SK-N-SH (cell line): ENCODE measurements at regions not wholly inside any gene's neighbourhood (a gene's known extent, or its start where the extent isn't known, plus 50 kb on each side); places are given as distances from the start of the nearest gene placed in this dataset.

Experiments used
- CTCF ChIA-PET: fragments of 300-600, 350-600 bp; formaldehyde crosslinking; extraction: SDS; loops from one replicate; lab custom pipeline; 2021; lab: Yijun Ruan, JAX
- POLR2A ChIA-PET: fragments of 350-600 bp; sonication (Branson Sonifier 250); formaldehyde crosslinking; extraction: SDS; loops from one replicate; lab custom pipeline; 2020; ENCODE audit warnings: antibody characterized with exemption, inconsistent platforms; lab: Yijun Ruan, JAX
- DNase-seq: peaks from one replicate; pipeline ENCODE4 v3.0.0; 2012
- H2AFZ ChIP-seq: fragments of 200-600 bp; sonication (generic); 2 replicates; pipeline ENCODE4 v1.8.1; 2016; ENCODE audit warnings: antibody characterized with exemption, mild to moderate bottlenecking, low read depth
- H3F3A ChIP-seq: fragments of 200-600 bp; sonication (generic); replicated peaks from 2 replicates; pipeline ENCODE3; 2016; ENCODE audit warnings: antibody characterized with exemption, mild to moderate bottlenecking; ENCODE audit not compliant: insufficient read depth
- H3K27ac ChIP-seq, 2 experiments: fragments of 200-500 bp in 1 of 2; fragments of 200-600 bp in 1 of 2; sonication (Bioruptor generic) in 1 of 2; sonication (generic), shearing (Covaris generic) in 1 of 2; 2 replicates each; pipeline versions ENCODE4 v1.5.1 to v1.6.1; 2014 to 2016; ENCODE audit warnings: low read depth in 2 of 2, inconsistent platforms in 1 of 2, low read length in 1 of 2, mild to moderate bottlenecking in 1 of 2, mixed read lengths in 1 of 2
- H3K27me3 ChIP-seq: fragments of 200-600 bp; sonication (generic), shearing (Covaris generic); 2 replicates; pipeline ENCODE4 v1.6.1; 2016; ENCODE audit warnings: mixed run types; ENCODE audit not compliant: insufficient read depth
- H3K36me3 ChIP-seq, 2 experiments: fragments of 200-500 bp in 1 of 2; fragments of 200-600 bp in 1 of 2; sonication (Bioruptor generic) in 1 of 2; sonication (generic) in 1 of 2; replicated peaks in 1 of 2; 2 replicates each; pipeline versions ENCODE3 to v1.5.1; 2014 to 2016; ENCODE audit warnings: low read length in 1 of 2, mild to moderate bottlenecking in 1 of 2; ENCODE audit not compliant: insufficient read depth in 2 of 2, control insufficient read depth in 1 of 2
- H3K4me1 ChIP-seq, 2 experiments: fragments of 200-500 bp in 1 of 2; fragments of 200-600 bp in 1 of 2; sonication (Bioruptor generic) in 1 of 2; sonication (generic), shearing (Covaris generic) in 1 of 2; 2 replicates each; pipeline versions ENCODE4 v1.5.1 to v1.6.1; 2014 to 2016; ENCODE audit warnings: low read depth in 1 of 2, low read length in 1 of 2, mixed run types in 1 of 2; ENCODE audit not compliant: insufficient read depth in 2 of 2, control insufficient read depth in 1 of 2
- H3K4me2 ChIP-seq: fragments of 200-600 bp; sonication (generic), shearing (Covaris generic); 2 replicates; pipeline ENCODE4 v1.6.1; 2017; ENCODE audit warnings: mixed run types
- H3K4me3 ChIP-seq, 2 experiments: fragments of 200-500 bp in 1 of 2; fragments of 200-600 bp in 1 of 2; sonication (Bioruptor generic) in 1 of 2; sonication (generic), shearing (Covaris generic) in 1 of 2; 2 replicates each; pipeline versions ENCODE4 v1.5.1 to v1.8.1; 2014 to 2016; ENCODE audit warnings: low read depth in 2 of 2, inconsistent platforms in 1 of 2, low read length in 1 of 2, mild to moderate bottlenecking in 1 of 2, mixed read lengths in 1 of 2, moderate library complexity in 1 of 2
- H3K79me2 ChIP-seq: fragments of 200-600 bp; sonication (generic); 2 replicates; pipeline ENCODE4 v1.8.1; 2017; ENCODE audit warnings: mild to moderate bottlenecking; ENCODE audit not compliant: insufficient read depth
- H3K9ac ChIP-seq: fragments of 200-600 bp; sonication (generic); 2 replicates; pipeline ENCODE4 v1.6.1; 2017; ENCODE audit warnings: mixed run types
- H3K9me2 ChIP-seq: fragments of 200-600 bp; sonication (generic); 2 replicates; pipeline ENCODE4 v1.6.1; 2017; ENCODE audit warnings: mixed run types
- H3K9me3 ChIP-seq: fragments of 200-600 bp; sonication (generic); 2 replicates; pipeline ENCODE4 v1.6.1; 2017; ENCODE audit warnings: mixed run types, mild to moderate bottlenecking, moderate library complexity
- H4K20me1 ChIP-seq: fragments of 200-600 bp; sonication (generic); 2 replicates; pipeline ENCODE4 v1.6.1; 2017; ENCODE audit warnings: mild to moderate bottlenecking, mixed run types; ENCODE audit not compliant: insufficient read depth
- CHD2 ChIP-seq: fragments of 150-350 bp; IDR thresholded peaks from 2 replicates; pipeline ENCODE4 v1.6.1; 2018; ENCODE audit warnings: low read length; ENCODE audit not compliant: partially characterized antibody
- ELF1 ChIP-seq: IDR thresholded peaks from 2 replicates; pipeline ENCODE4 v1.4.0; 2012
- GATA2 ChIP-seq: sonication (generic); formaldehyde crosslinking; IDR thresholded peaks from 2 replicates; pipeline ENCODE4 v1.5.0; 2020; ENCODE audit warnings: mild to moderate bottlenecking, missing genetic modification reagents
- JUND ChIP-seq: IDR thresholded peaks from 2 replicates; pipeline ENCODE4 v1.4.0; 2012
- MEF2A ChIP-seq: IDR thresholded peaks from 2 replicates; pipeline ENCODE4 v1.4.0; 2012; ENCODE audit warnings: low read depth, borderline replicate concordance
- NFIC ChIP-seq: IDR thresholded peaks from 2 replicates; pipeline ENCODE4 v1.4.0; 2012; ENCODE audit warnings: borderline replicate concordance
- RAD21 ChIP-seq: IDR thresholded peaks from 2 replicates; pipeline ENCODE4 v1.6.1; 2012; ENCODE audit warnings: mild to moderate bottlenecking, low read length
- RXRA ChIP-seq: IDR thresholded peaks from 2 replicates; pipeline ENCODE4 v1.4.0; 2012; ENCODE audit warnings: low read depth, mild to moderate bottlenecking, borderline replicate concordance
- SIN3A ChIP-seq: IDR thresholded peaks from 2 replicates; pipeline ENCODE4 v1.6.1; 2012; ENCODE audit warnings: low read depth, mild to moderate bottlenecking, low read length, moderate library complexity, borderline replicate concordance
- SMC3 ChIP-seq: IDR thresholded peaks from 2 replicates; pipeline ENCODE4 v1.6.1; 2012; ENCODE audit warnings: low read depth, low read length, improper control_type of control experiment
- TAF1 ChIP-seq: IDR thresholded peaks from 2 replicates; pipeline ENCODE4 v1.6.1; 2012; ENCODE audit warnings: low read depth, mild to moderate bottlenecking, low read length, moderate library complexity, borderline replicate concordance
- WGBS: methylation state at CpG from one replicate; pipeline ENCODE4 v1.1.6; 2017; ENCODE audit warnings: low lambda C conversion rate; 5-methylcytosine and 5-hydroxymethylcytosine counted together
- TF ChIP-seq, protein P1 (sequence below): IDR thresholded peaks from 2 replicates; pipeline ENCODE4; 2012
- TF ChIP-seq, protein P2 (sequence below): IDR thresholded peaks from 2 replicates; pipeline ENCODE4 v1.4.0; 2012; ENCODE audit warnings: low read depth
- TF ChIP-seq, protein P3 (sequence below): fragments of 150-350 bp; IDR thresholded peaks from 2 replicates; pipeline ENCODE4 v1.6.1; 2017; ENCODE audit warnings: antibody characterized with exemption, low read length, low read depth, borderline replicate concordance

DNA sequence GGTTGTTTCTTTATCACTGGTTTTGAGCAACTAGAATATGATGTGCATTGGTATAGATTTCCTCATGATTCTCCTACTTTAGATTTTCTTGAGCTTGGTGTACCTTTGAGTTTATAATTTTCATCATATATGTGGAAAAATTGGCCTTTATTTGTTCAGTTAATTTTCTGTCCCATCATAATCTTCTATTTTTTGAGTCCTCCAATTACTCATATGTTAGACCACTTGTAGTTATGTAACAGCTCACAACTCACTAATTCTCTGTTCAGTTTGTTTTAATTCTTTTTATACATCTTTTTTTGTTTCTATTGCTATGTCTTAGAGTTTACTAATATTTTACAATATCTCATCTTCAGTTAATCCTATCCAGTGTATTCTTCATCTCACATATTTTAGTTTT, 81.3 kb upstream of the LAMA2 start:
- DNase-seq: no peak
- CTCF ChIA-PET: no interaction called here
- Histone ChIP-seq H3K4me3 (no peak overlapping the region), H3K27ac (no peak overlapping the region), H3K4me2 (no peak overlapping the region), H3K27me3 (0 out of 2 replicates have a peak, but pooled peaks cover 7% of the 10 kb centered on the region), H3K36me3 (no peaks in the 10 kb centered on the region), H3K4me1 (no peaks in the 10 kb centered on the region), H3K79me2 (no peaks in the 10 kb centered on the region), H4K20me1 (no peaks in the 10 kb centered on the region), H3K9me3 (no peaks in the 10 kb centered on the region), H2AFZ (no peak overlapping the region), H3F3A (no peaks in the 10 kb centered on the region), H3K9ac (no peak overlapping the region), H3K9me2 (no peaks in the 10 kb centered on the region)
- POLR2A ChIA-PET: no interaction called here
- no peak for TF ChIP-seq GATA2

DNA sequence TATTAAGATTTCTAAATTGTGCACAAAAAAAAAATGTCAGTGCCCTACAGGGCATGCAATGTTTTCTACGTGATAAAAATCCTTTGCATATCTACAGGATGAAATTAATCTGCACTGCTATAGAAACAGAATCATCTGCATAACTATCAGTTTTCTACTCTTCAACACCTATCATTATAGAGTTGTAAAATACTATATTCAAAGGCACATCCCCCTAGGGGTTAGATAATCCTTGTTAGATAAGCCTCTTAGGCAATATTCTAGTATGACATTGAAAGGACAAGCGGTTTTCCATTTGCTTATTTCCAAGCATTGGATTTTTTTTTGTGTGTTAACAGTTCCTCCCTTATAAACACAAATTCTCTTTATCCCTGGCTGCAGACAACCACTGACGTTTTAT, 98.7 kb upstream of the LAMA2 start:
- no peaks in the 10 kb centered on the region for H3K79me2 ChIP-seq
- no peak for DNase-seq
- H3K9me2 ChIP-seq: no peaks in the 10 kb centered on the region
- TF ChIP-seq ELF1: no peak
- TF ChIP-seq RAD21: no peak
- TF ChIP-seq TAF1: no peak
- TF ChIP-seq MEF2A: no peak
- no peak for TF ChIP-seq SIN3A
- no peak for TF ChIP-seq NFIC
- ChIA-PET CTCF (no interaction called here), POLR2A (no interaction called here)
- no peak overlapping the region for H3K9ac ChIP-seq
- H3K4me3 ChIP-seq: no peak overlapping the region
- no peaks in the 10 kb centered on the region for H3K9me3 ChIP-seq
- 4% methylated on average over 3 of the region's 3 CpGs for WGBS
- H3K4me1 ChIP-seq: no peaks in the 10 kb centered on the region
- H4K20me1 ChIP-seq: no peaks in the 10 kb centered on the region
- no peak overlapping the region for H3K27ac ChIP-seq
- no peaks in the 10 kb centered on the region for H3K36me3 ChIP-seq
- H2AFZ ChIP-seq: no peak overlapping the region
- no peaks in the 10 kb centered on the region for H3F3A ChIP-seq
- H3K4me2 ChIP-seq: no peak overlapping the region
- no peaks in the 10 kb centered on the region for H3K27me3 ChIP-seq

DNA sequence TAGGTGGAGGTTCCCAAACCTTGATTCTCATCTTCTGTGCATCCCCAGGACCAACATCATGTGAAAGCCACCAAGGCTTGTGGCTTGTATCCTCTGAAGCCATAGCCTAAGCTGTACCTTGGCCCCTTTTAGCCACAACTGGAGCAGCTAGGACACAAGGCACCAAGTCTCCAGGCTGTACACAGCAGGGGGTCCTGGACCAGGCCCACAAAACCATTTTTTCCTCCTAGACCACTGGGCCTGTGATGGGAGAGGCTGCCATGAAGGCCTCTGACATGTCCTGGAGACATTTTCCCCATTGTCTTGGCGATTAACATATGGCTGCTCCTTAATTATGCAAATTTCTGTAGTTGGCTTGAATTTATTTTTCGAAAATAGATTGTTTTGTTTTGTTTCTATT, 114.8 kb upstream of the LAMA2 start:
- H3K9me2 ChIP-seq: no peaks in the 10 kb centered on the region
- no peak for DNase-seq
- TF ChIP-seq SMC3 (no peak), MEF2A (no peak), CHD2 (no peak)
- TF ChIP-seq, all 33 proteins: peak for 0
- CTCF ChIA-PET: no interaction called here
- Histone ChIP-seq H3K27ac (no peak overlapping the region), H3K79me2 (no peaks in the 10 kb centered on the region), H3F3A (no peaks in the 10 kb centered on the region), H3K4me3 (no peak overlapping the region), H3K36me3 (no peaks in the 10 kb centered on the region), H3K4me2 (no peak overlapping the region), H3K4me1 (no peaks in the 10 kb centered on the region), H3K27me3 (no peaks in the 10 kb centered on the region), H4K20me1 (no peaks in the 10 kb centered on the region), H3K9ac (no peak overlapping the region), H2AFZ (no peak overlapping the region), H3K9me3 (no peaks in the 10 kb centered on the region)
- WGBS: 4% methylated on average over 2 of the region's 2 CpGs
- POLR2A ChIA-PET: no interaction called here

DNA sequence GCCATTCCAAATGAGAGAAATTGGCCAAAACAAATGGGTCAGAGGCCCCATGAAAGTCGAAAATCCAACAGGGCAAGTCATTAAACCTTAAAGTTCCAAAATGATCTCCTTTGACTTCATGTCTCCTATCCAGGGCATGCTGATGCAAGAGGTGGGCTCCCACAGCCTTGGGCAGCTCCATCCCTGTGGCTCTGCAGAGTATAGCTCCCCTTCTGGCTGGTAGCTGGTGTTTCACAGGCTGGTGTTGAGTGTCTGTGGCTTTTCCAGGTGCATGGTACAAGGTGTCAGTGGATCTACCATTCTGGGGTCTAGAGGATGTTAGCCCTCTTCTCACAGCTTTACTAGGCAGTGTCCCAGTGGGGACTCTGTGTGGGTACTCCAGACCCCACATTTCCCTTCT, 115.2 kb upstream of the LAMA2 start:
- H3K27ac ChIP-seq: no peak overlapping the region
- no peaks in the 10 kb centered on the region for H3K9me2 ChIP-seq
- H2AFZ ChIP-seq: no peak overlapping the region
- no peaks in the 10 kb centered on the region for H3K4me1 ChIP-seq
- DNase-seq: no peak
- H4K20me1 ChIP-seq: no peaks in the 10 kb centered on the region
- POLR2A ChIA-PET: no interaction called here
- H3K79me2 ChIP-seq: no peaks in the 10 kb centered on the region
- no peak overlapping the region for H3K4me3 ChIP-seq
- no peaks in the 10 kb centered on the region for H3K9me3 ChIP-seq
- 0% methylated on average over 1 of the region's 1 CpG for WGBS
- CTCF ChIA-PET: no interaction called here
- no peak overlapping the region for H3K4me2 ChIP-seq
- H3K27me3 ChIP-seq: peaks cover 3% of the 10 kb centered on the region; the same call in 1 of the 2 replicates
- H3K9ac ChIP-seq: no peak overlapping the region
- H3F3A ChIP-seq: no peaks in the 10 kb centered on the region
- no peaks in the 10 kb centered on the region for H3K36me3 ChIP-seq
- TF ChIP-seq JUND (no peak), SMC3 (no peak), GATA2 (no peak), RXRA (no peak)
- TF ChIP-seq, protein P1, sequence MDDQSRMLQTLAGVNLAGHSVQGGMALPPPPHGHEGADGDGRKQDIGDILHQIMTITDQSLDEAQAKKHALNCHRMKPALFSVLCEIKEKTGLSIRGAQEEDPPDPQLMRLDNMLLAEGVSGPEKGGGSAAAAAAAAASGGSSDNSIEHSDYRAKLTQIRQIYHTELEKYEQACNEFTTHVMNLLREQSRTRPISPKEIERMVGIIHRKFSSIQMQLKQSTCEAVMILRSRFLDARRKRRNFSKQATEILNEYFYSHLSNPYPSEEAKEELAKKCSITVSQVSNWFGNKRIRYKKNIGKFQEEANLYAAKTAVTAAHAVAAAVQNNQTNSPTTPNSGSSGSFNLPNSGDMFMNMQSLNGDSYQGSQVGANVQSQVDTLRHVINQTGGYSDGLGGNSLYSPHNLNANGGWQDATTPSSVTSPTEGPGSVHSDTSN: no peak
- TF ChIP-seq, protein P2, sequence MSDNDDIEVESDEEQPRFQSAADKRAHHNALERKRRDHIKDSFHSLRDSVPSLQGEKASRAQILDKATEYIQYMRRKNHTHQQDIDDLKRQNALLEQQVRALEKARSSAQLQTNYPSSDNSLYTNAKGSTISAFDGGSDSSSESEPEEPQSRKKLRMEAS: no peak
- TF ChIP-seq, protein P3, sequence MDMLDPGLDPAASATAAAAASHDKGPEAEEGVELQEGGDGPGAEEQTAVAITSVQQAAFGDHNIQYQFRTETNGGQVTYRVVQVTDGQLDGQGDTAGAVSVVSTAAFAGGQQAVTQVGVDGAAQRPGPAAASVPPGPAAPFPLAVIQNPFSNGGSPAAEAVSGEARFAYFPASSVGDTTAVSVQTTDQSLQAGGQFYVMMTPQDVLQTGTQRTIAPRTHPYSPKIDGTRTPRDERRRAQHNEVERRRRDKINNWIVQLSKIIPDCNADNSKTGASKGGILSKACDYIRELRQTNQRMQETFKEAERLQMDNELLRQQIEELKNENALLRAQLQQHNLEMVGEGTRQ: no peak
